ENCODE measurements at regions not wholly inside any gene's neighbourhood (a gene's known extent, or its start where the extent isn't known, plus 50 kb on each side); places are given as distances from the start of the nearest gene placed in this dataset.

DNA sequence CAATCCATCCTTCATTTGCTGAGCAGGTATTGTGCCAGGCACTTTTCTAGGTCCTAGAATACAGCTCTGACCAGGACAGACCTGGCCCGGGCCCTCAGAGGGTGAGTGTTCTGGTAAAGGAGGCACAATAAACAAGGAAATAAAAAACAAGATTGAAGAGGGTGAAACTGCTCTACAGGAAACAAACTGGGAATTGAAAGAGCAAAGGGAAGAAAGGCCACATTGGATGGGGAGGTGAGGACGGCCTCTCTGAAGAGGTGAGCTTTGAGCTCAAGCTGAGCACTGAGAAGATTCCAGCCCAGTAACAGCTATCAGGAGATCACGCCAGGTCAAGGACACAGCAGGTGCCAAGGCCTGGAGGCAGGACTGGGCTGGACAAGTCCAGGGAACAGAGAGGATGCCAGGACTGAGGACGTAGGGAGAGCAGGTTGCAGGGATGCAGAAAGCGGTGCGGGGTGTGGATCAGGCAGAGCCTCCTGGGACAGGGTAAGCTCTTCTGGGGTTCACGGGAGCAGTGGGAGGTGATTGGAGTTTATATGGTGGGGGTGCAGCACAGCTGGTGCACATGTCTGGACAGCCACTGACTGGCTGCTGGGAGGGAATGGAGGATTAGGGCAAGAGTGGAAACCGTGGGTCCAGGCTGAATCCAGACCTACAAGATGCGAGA, 433.3 kb downstream of the PREX1 start (continued):
- TF ChIP-seq, protein P1, sequence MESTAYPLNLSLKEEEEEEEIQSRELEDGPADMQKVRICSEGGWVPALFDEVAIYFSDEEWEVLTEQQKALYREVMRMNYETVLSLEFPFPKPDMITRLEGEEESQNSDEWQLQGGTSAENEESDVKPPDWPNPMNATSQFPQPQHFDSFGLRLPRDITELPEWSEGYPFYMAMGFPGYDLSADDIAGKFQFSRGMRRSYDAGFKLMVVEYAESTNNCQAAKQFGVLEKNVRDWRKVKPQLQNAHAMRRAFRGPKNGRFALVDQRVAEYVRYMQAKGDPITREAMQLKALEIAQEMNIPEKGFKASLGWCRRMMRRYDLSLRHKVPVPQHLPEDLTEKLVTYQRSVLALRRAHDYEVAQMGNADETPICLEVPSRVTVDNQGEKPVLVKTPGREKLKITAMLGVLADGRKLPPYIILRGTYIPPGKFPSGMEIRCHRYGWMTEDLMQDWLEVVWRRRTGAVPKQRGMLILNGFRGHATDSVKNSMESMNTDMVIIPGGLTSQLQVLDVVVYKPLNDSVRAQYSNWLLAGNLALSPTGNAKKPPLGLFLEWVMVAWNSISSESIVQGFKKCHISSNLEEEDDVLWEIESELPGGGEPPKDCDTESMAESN (CRISPR knock-in tag; conservative IDR thresholded peaks at IDR 0.05) = peak; percentile 82
- peak; percentile 76 for TF ChIP-seq NR2C2 (CRISPR knock-in tag; IDR thresholded peaks at IDR 0.05; ENCODE audit: borderline replicate concordance)
- no peak for TF ChIP-seq CSRNP2 (CRISPR knock-in tag; conservative IDR thresholded peaks at IDR 0.05; ENCODE audit: low read depth)
- TF ChIP-seq NFYB (CRISPR knock-in tag; IDR thresholded peaks at IDR 0.05) = no peak
- TF ChIP-seq MED8 (CRISPR knock-in tag; IDR thresholded peaks at IDR 0.05; ENCODE audit: insufficient replicate concordance) = peak; percentile 77
- TF ChIP-seq, protein P2, sequence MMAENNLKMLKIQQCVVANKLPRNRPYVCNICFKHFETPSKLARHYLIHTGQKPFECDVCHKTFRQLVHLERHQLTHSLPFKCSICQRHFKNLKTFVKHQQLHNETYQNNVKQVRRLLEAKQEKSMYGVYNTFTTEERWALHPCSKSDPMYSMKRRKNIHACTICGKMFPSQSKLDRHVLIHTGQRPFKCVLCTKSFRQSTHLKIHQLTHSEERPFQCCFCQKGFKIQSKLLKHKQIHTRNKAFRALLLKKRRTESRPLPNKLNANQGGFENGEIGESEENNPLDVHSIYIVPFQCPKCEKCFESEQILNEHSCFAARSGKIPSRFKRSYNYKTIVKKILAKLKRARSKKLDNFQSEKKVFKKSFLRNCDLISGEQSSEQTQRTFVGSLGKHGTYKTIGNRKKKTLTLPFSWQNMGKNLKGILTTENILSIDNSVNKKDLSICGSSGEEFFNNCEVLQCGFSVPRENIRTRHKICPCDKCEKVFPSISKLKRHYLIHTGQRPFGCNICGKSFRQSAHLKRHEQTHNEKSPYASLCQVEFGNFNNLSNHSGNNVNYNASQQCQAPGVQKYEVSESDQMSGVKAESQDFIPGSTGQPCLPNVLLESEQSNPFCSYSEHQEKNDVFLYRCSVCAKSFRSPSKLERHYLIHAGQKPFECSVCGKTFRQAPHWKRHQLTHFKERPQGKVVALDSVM (CRISPR knock-in tag; IDR thresholded peaks at IDR 0.05) = no peak
- 0 out of 2 replicates have a peak, but pooled peaks have one; percentile 61 for TF ChIP-seq MAF1 (CRISPR knock-in tag; IDR thresholded peaks at IDR 0.05; ENCODE audit: borderline replicate concordance)
- TF ChIP-seq ZNF549 (CRISPR knock-in tag; IDR thresholded peaks at IDR 0.05) = no peak
- TF ChIP-seq ZNF124 (CRISPR knock-in tag; IDR thresholded peaks at IDR 0.05) = peak; percentile 64; the same call in 1 of the 2 replicates
- TF ChIP-seq ZNF484 (CRISPR knock-in tag; IDR thresholded peaks at IDR 0.05; ENCODE audit: borderline replicate concordance, low read depth) = no peak
- TF ChIP-seq RFXAP (CRISPR knock-in tag; IDR thresholded peaks at IDR 0.05; ENCODE audit: borderline replicate concordance) = peak; percentile 94
- TF ChIP-seq ELF3 (CRISPR knock-in tag; IDR thresholded peaks at IDR 0.05) = peak; percentile 88
- TF ChIP-seq, protein P3, sequence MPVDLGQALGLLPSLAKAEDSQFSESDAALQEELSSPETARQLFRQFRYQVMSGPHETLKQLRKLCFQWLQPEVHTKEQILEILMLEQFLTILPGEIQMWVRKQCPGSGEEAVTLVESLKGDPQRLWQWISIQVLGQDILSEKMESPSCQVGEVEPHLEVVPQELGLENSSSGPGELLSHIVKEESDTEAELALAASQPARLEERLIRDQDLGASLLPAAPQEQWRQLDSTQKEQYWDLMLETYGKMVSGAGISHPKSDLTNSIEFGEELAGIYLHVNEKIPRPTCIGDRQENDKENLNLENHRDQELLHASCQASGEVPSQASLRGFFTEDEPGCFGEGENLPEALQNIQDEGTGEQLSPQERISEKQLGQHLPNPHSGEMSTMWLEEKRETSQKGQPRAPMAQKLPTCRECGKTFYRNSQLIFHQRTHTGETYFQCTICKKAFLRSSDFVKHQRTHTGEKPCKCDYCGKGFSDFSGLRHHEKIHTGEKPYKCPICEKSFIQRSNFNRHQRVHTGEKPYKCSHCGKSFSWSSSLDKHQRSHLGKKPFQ (CRISPR knock-in tag; IDR thresholded peaks at IDR 0.05; ENCODE audit: insufficient replicate concordance) = no peak
- TF ChIP-seq ZBTB7A (CRISPR knock-in tag; IDR thresholded peaks at IDR 0.05) = no peak; the same call in none of the 2 replicates
- TF ChIP-seq, protein P4, sequence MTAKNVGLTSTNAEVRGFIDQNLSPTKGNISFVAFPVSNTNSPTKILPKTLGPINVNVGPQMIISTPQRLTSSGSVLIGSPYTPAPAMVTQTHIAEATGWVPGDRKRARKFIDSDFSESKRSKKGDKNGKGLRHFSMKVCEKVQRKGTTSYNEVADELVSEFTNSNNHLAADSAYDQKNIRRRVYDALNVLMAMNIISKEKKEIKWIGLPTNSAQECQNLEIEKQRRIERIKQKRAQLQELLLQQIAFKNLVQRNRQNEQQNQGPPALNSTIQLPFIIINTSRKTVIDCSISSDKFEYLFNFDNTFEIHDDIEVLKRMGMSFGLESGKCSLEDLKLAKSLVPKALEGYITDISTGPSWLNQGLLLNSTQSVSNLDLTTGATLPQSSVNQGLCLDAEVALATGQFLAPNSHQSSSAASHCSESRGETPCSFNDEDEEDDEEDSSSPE (CRISPR knock-in tag; IDR thresholded peaks at IDR 0.05) = no peak
- no peak for TF ChIP-seq ZNF160 (CRISPR knock-in tag; IDR thresholded peaks at IDR 0.05)
- TF ChIP-seq ZNF660 (CRISPR knock-in tag; IDR thresholded peaks at IDR 0.05; ENCODE audit: borderline replicate concordance, low read depth) = no peak
- peak; percentile 97 for TF ChIP-seq ZMYM3 (CRISPR knock-in tag; IDR thresholded peaks at IDR 0.05)
- peak; percentile 95 for TF ChIP-seq SALL1 (CRISPR knock-in tag; IDR thresholded peaks at IDR 0.05)
- TF ChIP-seq, protein P5, sequence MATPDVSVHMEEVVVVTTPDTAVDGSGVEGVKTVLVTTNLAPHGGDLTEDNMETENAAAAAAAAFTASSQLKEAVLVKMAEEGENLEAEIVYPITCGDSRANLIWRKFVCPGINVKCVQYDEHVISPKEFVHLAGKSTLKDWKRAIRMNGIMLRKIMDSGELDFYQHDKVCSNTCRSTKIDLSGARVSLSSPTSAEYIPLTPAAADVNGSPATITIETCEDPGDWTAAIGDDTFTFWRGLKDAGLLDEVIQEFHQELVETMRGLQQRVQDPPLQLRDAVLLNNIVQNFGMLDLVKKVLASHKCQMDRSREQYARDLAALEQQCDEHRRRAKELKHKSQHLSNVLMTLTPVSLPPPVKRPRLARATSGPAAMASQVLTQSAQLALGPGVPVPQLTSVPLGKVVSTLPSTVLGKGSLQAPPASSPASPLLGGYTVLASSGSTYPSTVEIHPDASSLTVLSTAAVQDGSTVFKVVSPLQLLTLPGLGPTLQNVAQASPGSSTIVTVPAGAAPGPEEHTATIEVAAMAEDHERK (CRISPR knock-in tag; IDR thresholded peaks at IDR 0.05; ENCODE audit: low read depth) = no peak
